ENCODE measurements at regions not wholly inside any gene's neighbourhood (a gene's known extent, or its start where the extent isn't known, plus 50 kb on each side); places are given as distances from the start of the nearest gene placed in this dataset.

DNA sequence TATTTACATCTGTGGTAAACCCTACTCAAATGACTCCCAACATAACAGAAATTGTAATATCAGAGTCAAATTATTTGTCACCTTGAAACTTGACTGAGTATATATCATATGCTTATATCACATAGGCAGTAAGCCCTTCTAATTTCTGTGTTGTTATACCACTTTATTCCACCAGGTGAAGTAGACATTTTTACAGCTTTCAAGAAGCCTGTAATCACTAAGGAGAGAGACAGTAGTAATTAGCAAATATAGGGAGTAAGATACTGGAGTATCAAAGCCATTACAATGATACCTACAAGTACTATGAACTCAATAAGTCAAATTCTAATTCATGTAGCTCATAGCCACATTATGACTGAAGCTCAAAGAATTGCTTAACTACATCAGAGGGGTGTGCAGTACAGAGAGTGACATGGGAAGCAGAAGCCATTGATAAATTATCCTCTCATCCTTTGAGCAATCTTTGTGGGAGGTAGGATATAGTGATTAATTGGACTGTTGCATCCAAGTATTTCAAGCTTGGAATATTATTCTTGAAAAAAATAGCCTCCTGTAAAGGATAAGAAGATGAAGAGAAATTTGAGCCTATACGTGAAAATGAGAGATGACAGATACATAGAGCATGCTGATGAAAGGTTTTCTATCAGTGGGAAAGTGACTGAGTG lies 1005.9 kb downstream of the ZPLD1 start:
- no peak overlapping the region for H3K4me3 Mint-ChIP-seq
- POLR2A ChIA-PET: no interaction called here
- CTCF ChIA-PET: no interaction called here
- no peak for DNase-seq
- H3K4me1 Mint-ChIP-seq (ENCODE audit: low read depth): no peaks in the 10 kb centered on the region
- H3K36me3 Mint-ChIP-seq (ENCODE audit: low read depth): no peaks in the 10 kb centered on the region
- ATAC-seq: no peak
- no peak overlapping the region for H3K27ac Mint-ChIP-seq
- peaks cover 4% of the 10 kb centered on the region for H3K9me3 Mint-ChIP-seq (ENCODE audit: insufficient read depth)
- H3K27me3 Mint-ChIP-seq (ENCODE audit: low read depth): no peaks in the 10 kb centered on the region

DNA sequence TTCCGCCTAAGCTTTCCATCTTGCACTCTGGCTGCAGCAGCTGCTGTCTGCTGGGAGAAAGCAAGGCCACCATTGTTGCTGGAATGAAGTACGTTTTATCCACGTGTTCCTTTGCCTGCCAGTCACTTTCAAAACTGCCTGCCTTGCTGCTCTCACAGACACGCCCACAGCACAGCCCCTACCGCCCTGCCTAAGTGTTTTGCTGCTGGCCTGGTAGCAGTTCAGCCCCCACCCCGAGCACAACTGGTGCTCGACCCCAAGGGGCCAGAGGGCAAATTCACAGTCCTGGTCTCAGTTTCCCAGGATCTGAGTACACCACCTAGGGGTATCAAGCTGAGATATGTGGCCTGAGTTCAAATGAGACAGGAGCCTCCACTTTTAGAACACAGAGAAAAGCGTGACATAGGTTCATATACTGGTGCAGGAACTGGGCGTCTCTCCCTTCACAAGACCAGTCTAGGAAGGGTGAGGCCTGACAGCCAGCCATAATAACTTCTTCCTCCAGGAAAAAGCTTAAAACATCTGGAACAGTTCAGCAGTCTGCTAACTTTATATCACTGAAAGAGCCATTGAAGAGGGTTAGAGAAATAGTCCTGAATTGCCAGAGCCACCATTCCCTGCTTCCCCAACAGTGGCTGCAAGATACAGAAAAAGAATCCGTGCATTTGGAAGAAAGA lies 1012.3 kb downstream of the ZPLD1 start:
- no peak overlapping the region for H3K4me3 Mint-ChIP-seq
- DNase-seq (no peak), ATAC-seq (no peak)
- no peaks in the 10 kb centered on the region for H3K27me3 Mint-ChIP-seq (ENCODE audit: low read depth)
- ChIA-PET POLR2A (no interaction called here), CTCF (no interaction called here)
- no peak overlapping the region for H3K27ac Mint-ChIP-seq
- H3K36me3 Mint-ChIP-seq (ENCODE audit: low read depth): no peaks in the 10 kb centered on the region
- H3K4me1 Mint-ChIP-seq (ENCODE audit: low read depth): no peaks in the 10 kb centered on the region
- H3K9me3 Mint-ChIP-seq (ENCODE audit: insufficient read depth): peaks cover 8% of the 10 kb centered on the region

DNA sequence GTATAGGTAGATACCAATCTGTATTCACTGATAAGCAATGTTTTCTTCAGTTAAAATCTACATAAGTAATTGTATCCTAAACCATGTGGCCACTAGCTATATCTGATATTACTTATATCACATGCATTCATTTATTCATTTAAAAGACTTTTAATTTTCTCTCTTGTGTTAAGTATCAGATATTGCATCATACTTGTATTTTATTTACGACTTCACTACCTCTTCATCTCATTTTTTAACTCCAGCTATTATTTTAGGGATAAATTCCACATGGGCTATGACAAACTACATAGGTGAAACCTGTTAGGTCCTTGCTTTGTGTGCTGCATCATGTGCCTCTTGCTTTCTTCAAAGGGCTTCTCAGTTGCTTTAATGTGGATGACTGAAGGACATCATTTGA lies 1018.3 kb downstream of the ZPLD1 start:
- no peak for ATAC-seq
- peaks cover 14% of the 10 kb centered on the region for H3K9me3 Mint-ChIP-seq (ENCODE audit: insufficient read depth)
- DNase-seq: no peak
- no peaks in the 10 kb centered on the region for H3K36me3 Mint-ChIP-seq (ENCODE audit: low read depth)
- ChIA-PET CTCF (no interaction called here), POLR2A (no interaction called here)
- no peaks in the 10 kb centered on the region for H3K4me1 Mint-ChIP-seq (ENCODE audit: low read depth)
- H3K27me3 Mint-ChIP-seq (ENCODE audit: low read depth): no peaks in the 10 kb centered on the region
- H3K27ac Mint-ChIP-seq: no peak overlapping the region
- H3K4me3 Mint-ChIP-seq: no peak overlapping the region

DNA sequence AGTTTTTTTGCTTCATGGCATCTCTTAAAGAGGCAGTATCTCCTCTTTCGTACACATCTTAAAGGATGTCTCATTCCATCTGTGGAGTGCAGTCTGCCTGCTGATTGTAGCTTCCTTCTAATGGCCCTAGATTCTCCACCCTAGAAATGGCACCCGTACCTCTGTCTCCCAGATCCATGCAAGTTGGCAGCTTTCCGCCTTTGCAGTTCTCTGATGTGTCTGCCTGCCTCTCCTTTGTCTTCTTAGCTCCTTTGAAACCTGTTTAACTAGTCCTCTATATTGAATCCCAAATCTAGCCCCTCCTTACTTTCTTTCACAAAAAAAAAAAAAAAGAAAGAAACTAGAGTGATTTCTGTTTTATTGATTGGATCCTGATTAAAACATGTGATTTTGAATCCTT lies 1025.0 kb downstream of the ZPLD1 start:
- no peak overlapping the region for H3K4me3 Mint-ChIP-seq
- H3K36me3 Mint-ChIP-seq (ENCODE audit: low read depth): no peaks in the 10 kb centered on the region
- H3K9me3 Mint-ChIP-seq (ENCODE audit: insufficient read depth): peaks cover 6% of the 10 kb centered on the region
- POLR2A ChIA-PET: no interaction called here
- no peak overlapping the region for H3K27ac Mint-ChIP-seq
- DNase-seq (no peak), ATAC-seq (no peak)
- H3K27me3 Mint-ChIP-seq (ENCODE audit: low read depth): no peaks in the 10 kb centered on the region
- CTCF ChIA-PET: no interaction called here
- H3K4me1 Mint-ChIP-seq (ENCODE audit: low read depth): no peaks in the 10 kb centered on the region

DNA sequence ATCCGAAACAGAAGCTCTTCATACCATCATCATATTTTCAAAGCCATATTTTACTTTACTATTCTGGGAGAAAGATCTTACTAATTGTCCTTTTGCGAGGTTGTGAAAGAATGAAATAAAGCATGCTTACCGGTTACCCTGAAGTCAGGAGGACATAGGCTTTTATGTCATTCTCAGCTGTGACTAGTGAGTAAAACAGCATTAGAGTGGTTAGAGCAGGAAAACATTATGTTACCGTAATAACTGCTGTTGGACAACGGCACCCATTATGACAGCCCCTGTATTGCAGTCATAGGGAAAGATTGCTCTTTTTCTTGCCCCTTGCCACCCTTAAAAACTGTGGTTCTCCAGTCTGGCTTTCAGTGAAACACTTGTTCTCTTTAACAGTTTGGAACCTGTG lies 1035.7 kb downstream of the ZPLD1 start:
- no peak overlapping the region for H3K27ac Mint-ChIP-seq

DNA sequence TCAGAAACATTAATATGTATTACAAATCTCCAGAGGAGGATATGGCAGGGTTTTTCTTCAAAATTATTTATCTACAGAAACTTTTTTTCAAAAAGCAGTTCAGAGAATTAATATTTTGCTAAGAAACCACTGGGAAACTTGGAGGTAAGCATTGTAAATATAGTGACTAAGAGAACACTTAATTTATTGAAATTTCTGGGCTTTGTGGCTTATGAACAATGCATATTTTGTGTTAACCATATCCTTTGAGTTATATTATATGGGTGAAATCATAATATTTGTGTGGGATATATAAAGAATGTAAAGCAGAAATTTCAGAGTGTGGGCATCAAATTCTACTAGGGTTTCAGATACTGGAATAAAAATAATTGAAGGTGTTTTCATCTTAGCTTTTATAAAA lies 1059.2 kb downstream of the ZPLD1 start:
- ChIA-PET POLR2A (no interaction called here), CTCF (no interaction called here)
- no peak overlapping the region for H3K4me3 Mint-ChIP-seq

More for the DNA sequence above, 1035.7 kb downstream of the ZPLD1 start:
- H3K27me3 Mint-ChIP-seq (ENCODE audit: low read depth): no peaks in the 10 kb centered on the region
- no peaks in the 10 kb centered on the region for H3K36me3 Mint-ChIP-seq (ENCODE audit: low read depth)
- ChIA-PET CTCF (no interaction called here), POLR2A (no interaction called here)
- H3K4me3 Mint-ChIP-seq: no peak overlapping the region
- no peaks in the 10 kb centered on the region for H3K4me1 Mint-ChIP-seq (ENCODE audit: low read depth)
- no peak for ATAC-seq
- no peak for DNase-seq
- H3K9me3 Mint-ChIP-seq (ENCODE audit: insufficient read depth): no peaks in the 10 kb centered on the region

DNA sequence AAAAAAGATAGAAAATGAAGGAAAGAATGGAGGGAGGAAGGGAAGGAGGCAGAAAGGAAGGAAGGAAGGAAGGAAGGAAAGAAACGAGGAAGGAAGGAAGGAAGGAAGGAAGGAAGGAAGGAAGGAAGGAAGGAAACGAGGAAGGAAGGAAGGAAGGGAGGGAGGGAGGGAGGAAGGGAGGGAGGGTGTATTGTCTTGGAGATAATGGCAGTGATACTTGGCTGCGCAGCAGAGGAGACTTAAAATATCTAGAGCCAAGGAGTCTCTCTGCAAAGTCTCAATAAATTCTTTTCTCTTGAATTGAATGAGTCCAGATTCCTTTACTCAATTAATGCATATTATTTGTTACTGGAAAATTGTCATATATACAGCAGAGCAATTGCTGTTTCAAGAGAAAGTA lies 1059.7 kb downstream of the ZPLD1 start:
- ATAC-seq: no peak
- CTCF ChIA-PET: no interaction called here

More for the DNA sequence above, 1059.2 kb downstream of the ZPLD1 start:
- no peak for ATAC-seq
- Mint-ChIP-seq H3K27me3 (ENCODE audit: low read depth) (no peaks in the 10 kb centered on the region), H3K36me3 (ENCODE audit: low read depth) (no peaks in the 10 kb centered on the region), H3K27ac (no peak overlapping the region), H3K9me3 (ENCODE audit: insufficient read depth) (no peaks in the 10 kb centered on the region), H3K4me1 (ENCODE audit: low read depth) (no peaks in the 10 kb centered on the region)
- no peak for DNase-seq

DNA sequence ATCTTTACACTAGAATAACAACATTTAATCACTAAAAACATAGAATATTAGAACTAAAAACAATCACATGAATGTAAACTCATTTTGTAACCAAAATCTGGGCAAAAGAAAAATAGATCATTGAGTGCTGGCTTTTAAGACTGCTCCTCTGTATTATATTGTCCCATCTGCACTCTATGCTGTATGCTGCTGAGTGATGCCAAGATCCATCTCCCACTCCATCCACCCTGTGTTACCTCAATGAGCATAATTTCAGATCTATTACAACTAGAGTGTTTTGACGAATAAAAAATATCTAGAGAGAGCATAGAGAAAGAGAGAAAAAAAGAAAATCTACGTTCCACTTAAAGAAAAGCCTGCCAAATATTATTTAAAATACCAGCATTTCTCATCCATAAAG lies 1060.4 kb downstream of the ZPLD1 start:
- ATAC-seq (no peak), DNase-seq (no peak)
- Mint-ChIP-seq H3K4me1 (ENCODE audit: low read depth) (no peaks in the 10 kb centered on the region), H3K9me3 (ENCODE audit: insufficient read depth) (no peaks in the 10 kb centered on the region), H3K27ac (no peak overlapping the region), H3K27me3 (ENCODE audit: low read depth) (no peaks in the 10 kb centered on the region), H3K36me3 (ENCODE audit: low read depth) (no peaks in the 10 kb centered on the region), H3K4me3 (no peak overlapping the region)
- ChIA-PET POLR2A (no interaction called here), CTCF (no interaction called here)

More for the DNA sequence above, 1059.7 kb downstream of the ZPLD1 start:
- Mint-ChIP-seq H3K27me3 (ENCODE audit: low read depth) (no peaks in the 10 kb centered on the region), H3K4me1 (ENCODE audit: low read depth) (no peaks in the 10 kb centered on the region), H3K36me3 (ENCODE audit: low read depth) (no peaks in the 10 kb centered on the region), H3K4me3 (no peak overlapping the region), H3K9me3 (ENCODE audit: insufficient read depth) (no peaks in the 10 kb centered on the region), H3K27ac (no peak overlapping the region)
- no peak for DNase-seq
- POLR2A ChIA-PET: no interaction called here

DNA sequence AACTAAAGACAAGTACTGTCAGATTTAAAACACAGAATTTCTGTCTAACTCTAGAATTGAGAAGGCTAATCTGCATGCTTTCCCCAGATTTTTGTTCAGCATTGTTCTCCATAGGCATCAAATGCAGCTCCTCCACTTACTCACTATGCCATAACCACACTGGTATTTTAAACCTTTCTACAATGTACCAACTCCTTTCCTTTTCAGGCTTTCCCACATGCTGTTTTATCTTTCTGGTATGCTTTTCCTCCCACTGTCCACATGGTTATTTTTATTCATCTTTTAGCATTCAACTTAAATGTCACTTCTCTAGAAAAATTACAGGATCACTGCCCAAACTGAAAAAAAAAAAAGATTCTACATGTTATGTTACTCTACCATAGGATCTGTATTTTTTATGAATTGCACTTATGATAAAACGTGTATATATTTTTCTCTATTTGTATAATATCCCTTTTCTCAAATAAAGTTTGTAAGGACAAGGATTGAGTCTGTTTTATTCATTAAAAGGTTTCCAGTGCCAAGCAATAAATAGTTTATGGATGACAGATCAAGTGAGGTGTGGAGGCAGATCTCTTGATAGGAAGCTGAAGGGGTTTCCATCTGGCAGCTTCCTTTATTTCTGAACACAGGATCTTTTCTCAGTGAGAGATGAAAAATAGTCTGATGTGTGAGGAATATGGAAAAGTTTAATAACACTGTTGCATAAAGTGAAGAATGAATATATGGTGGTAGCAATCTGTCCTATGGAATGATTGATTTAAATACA lies 1064.5 kb downstream of the ZPLD1 start:
- CTCF ChIA-PET: no interaction called here

DNA sequence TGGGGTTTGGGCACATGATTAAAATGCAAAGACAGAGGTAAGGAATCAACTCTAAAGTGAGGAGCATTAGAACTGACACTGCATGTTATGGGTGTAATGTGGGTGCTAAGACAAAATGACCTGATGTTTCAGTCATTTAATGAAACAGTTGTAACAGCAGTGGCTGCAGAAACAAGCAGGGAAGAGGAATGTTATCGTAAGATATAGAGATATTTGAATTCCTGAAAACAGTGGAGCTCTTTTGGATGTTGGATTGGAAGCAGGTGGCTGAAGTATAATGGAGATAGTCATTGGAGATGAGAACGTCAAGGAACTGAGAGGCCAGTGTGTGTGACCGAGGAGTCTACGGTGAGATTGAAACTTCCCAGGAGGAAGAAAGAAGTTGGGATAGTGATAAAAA lies 1065.2 kb downstream of the ZPLD1 start:
- POLR2A ChIA-PET: no interaction called here
- no peaks in the 10 kb centered on the region for H3K4me1 Mint-ChIP-seq (ENCODE audit: low read depth)
- H3K9me3 Mint-ChIP-seq (ENCODE audit: insufficient read depth): no peaks in the 10 kb centered on the region
- no peaks in the 10 kb centered on the region for H3K36me3 Mint-ChIP-seq (ENCODE audit: low read depth)
- CTCF ChIA-PET: no interaction called here
- H3K27me3 Mint-ChIP-seq (ENCODE audit: low read depth): no peaks in the 10 kb centered on the region
- H3K27ac Mint-ChIP-seq: no peak overlapping the region
- no peak for DNase-seq
- no peak overlapping the region for H3K4me3 Mint-ChIP-seq
- no peak for ATAC-seq

More for the DNA sequence above, 1064.5 kb downstream of the ZPLD1 start:
- H3K36me3 Mint-ChIP-seq (ENCODE audit: low read depth): no peaks in the 10 kb centered on the region
- no peak overlapping the region for H3K4me3 Mint-ChIP-seq
- ATAC-seq (no peak), DNase-seq (no peak)
- H3K27ac Mint-ChIP-seq: no peak overlapping the region
- POLR2A ChIA-PET: no interaction called here
- no peaks in the 10 kb centered on the region for H3K9me3 Mint-ChIP-seq (ENCODE audit: insufficient read depth)
- no peaks in the 10 kb centered on the region for H3K27me3 Mint-ChIP-seq (ENCODE audit: low read depth)
- H3K4me1 Mint-ChIP-seq (ENCODE audit: low read depth): no peaks in the 10 kb centered on the region

DNA sequence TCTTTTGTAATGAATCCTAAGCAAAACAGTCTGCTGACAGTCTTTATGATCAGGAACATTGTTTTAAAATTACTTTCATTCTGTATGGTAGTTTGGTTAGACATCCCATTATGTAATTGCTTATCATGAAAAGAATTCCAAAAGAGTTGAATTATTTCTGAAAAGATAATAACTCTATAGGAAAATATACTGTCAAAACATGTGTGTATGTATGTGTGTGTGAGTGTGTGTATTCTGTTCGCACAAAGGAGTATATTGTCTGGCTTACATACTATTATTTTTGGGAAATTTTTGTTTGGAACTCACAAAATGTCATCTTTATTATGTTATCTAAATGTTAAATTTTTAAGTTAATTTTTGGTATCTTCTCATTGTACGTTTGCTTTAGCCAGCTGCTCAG lies 1075.9 kb downstream of the ZPLD1 start:
- H3K27me3 Mint-ChIP-seq (ENCODE audit: low read depth): no peaks in the 10 kb centered on the region
- no peak overlapping the region for H3K27ac Mint-ChIP-seq
- H3K4me1 Mint-ChIP-seq (ENCODE audit: low read depth): no peaks in the 10 kb centered on the region
- no peaks in the 10 kb centered on the region for H3K36me3 Mint-ChIP-seq (ENCODE audit: low read depth)
- POLR2A ChIA-PET: no interaction called here
- ATAC-seq (no peak), DNase-seq (no peak)
- peaks cover 9% of the 10 kb centered on the region for H3K9me3 Mint-ChIP-seq (ENCODE audit: insufficient read depth)
- no peak overlapping the region for H3K4me3 Mint-ChIP-seq
- CTCF ChIA-PET: no interaction called here

DNA sequence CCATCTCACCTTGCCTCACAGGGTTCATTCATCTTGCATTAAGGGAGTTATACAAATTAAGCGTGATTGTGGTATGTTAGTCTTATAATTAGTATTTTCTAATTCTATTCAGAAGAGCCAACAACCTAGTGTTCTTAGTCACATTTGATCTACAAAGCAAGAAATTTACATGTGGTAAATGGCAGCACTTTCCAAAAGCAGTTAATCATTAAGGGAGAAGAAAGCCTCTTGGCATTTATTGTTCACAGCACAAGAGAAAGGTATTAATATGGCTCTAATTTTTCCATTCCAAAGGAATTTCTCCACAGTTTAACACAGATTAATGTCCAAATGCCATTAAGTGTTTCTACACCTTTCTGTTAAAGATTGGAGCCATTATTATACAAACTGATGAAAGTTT lies 1077.1 kb downstream of the ZPLD1 start:
- Mint-ChIP-seq H3K27me3 (ENCODE audit: low read depth) (no peaks in the 10 kb centered on the region), H3K4me1 (ENCODE audit: low read depth) (no peaks in the 10 kb centered on the region), H3K27ac (no peak overlapping the region), H3K9me3 (ENCODE audit: insufficient read depth) (peaks cover 13% of the 10 kb centered on the region), H3K36me3 (ENCODE audit: low read depth) (no peaks in the 10 kb centered on the region), H3K4me3 (no peak overlapping the region)
- CTCF ChIA-PET: no interaction called here
- POLR2A ChIA-PET: no interaction called here
- no peak for ATAC-seq
- no peak for DNase-seq
